ENCODE measurements at regions not wholly inside any gene's neighbourhood (a gene's known extent, or its start where the extent isn't known, plus 50 kb on each side); places are given as distances from the start of the nearest gene placed in this dataset.

GRCh38 chr18:65329010-65329409, 421.8 kb upstream of the CDH7 start:
- Mint-ChIP-seq H3K36me3 (no peaks in the 10 kb centered on the region), H3K27me3 (no peaks in the 10 kb centered on the region), H3K9me3 (peaks cover 9% of the 10 kb centered on the region), H3K4me3 (no peak overlapping the region), H3K27ac (no peak overlapping the region), H3K4me1 (no peaks in the 10 kb centered on the region)

- H3K4me1 Mint-ChIP-seq: no peaks in the 10 kb centered on the region
- H3K9me3 Mint-ChIP-seq: peaks cover 9% of the 10 kb centered on the region
- H3K4me3 Mint-ChIP-seq: no peak overlapping the region
- no peaks in the 10 kb centered on the region for H3K36me3 Mint-ChIP-seq
- H3K27ac Mint-ChIP-seq: no peak overlapping the region
- H3K27me3 Mint-ChIP-seq: no peaks in the 10 kb centered on the region
Observed at GRCh38 chr18:65326805-65327204, 424.0 kb upstream of the CDH7 start.

GRCh38 chr18:65322895-65323294, 427.9 kb upstream of the CDH7 start:
- no peaks in the 10 kb centered on the region for H3K27me3 Mint-ChIP-seq
- H3K4me3 Mint-ChIP-seq: no peak overlapping the region
- peaks cover 14% of the 10 kb centered on the region for H3K9me3 Mint-ChIP-seq
- no peak overlapping the region for H3K27ac Mint-ChIP-seq
- H3K36me3 Mint-ChIP-seq: no peaks in the 10 kb centered on the region
- no peaks in the 10 kb centered on the region for H3K4me1 Mint-ChIP-seq

- Mint-ChIP-seq H3K9me3 (no peaks in the 10 kb centered on the region), H3K27me3 (no peaks in the 10 kb centered on the region), H3K4me3 (no peak overlapping the region), H3K4me1 (no peaks in the 10 kb centered on the region), H3K27ac (no peak overlapping the region), H3K36me3 (no peaks in the 10 kb centered on the region)
Observed at GRCh38 chr18:65298422-65298821, 452.4 kb upstream of the CDH7 start.

- no peaks in the 10 kb centered on the region for H3K27me3 Mint-ChIP-seq
- H3K4me3 Mint-ChIP-seq: no peak overlapping the region
- H3K27ac Mint-ChIP-seq: no peak overlapping the region
- H3K9me3 Mint-ChIP-seq: no peaks in the 10 kb centered on the region
- H3K4me1 Mint-ChIP-seq: no peaks in the 10 kb centered on the region
- H3K36me3 Mint-ChIP-seq: no peaks in the 10 kb centered on the region
Observed at GRCh38 chr18:65288908-65289307, 461.9 kb upstream of the CDH7 start.

GRCh38 chr18:65287652-65288051, 463.2 kb upstream of the CDH7 start:
- no peak overlapping the region for H3K4me3 Mint-ChIP-seq
- no peaks in the 10 kb centered on the region for H3K4me1 Mint-ChIP-seq
- H3K9me3 Mint-ChIP-seq: no peaks in the 10 kb centered on the region
- no peaks in the 10 kb centered on the region for H3K27me3 Mint-ChIP-seq
- H3K36me3 Mint-ChIP-seq: no peaks in the 10 kb centered on the region
- no peak overlapping the region for H3K27ac Mint-ChIP-seq

GRCh38 chr18:65282096-65282495, 468.7 kb upstream of the CDH7 start:
- H3K27ac Mint-ChIP-seq: no peak overlapping the region
- peaks cover 4% of the 10 kb centered on the region for H3K9me3 Mint-ChIP-seq
- H3K4me1 Mint-ChIP-seq: no peaks in the 10 kb centered on the region
- H3K27me3 Mint-ChIP-seq: no peaks in the 10 kb centered on the region
- H3K4me3 Mint-ChIP-seq: no peak overlapping the region
- no peaks in the 10 kb centered on the region for H3K36me3 Mint-ChIP-seq

- H3K4me1 Mint-ChIP-seq: no peaks in the 10 kb centered on the region
- no peaks in the 10 kb centered on the region for H3K36me3 Mint-ChIP-seq
- H3K27me3 Mint-ChIP-seq: no peaks in the 10 kb centered on the region
- H3K9me3 Mint-ChIP-seq: peaks cover 4% of the 10 kb centered on the region
- no peak overlapping the region for H3K4me3 Mint-ChIP-seq
- no peak overlapping the region for H3K27ac Mint-ChIP-seq
Observed at GRCh38 chr18:65279668-65280305, 471.0 kb upstream of the CDH7 start.

GRCh38 chr18:65278939-65279667, 471.7 kb upstream of the CDH7 start:
- no peak overlapping the region for H3K4me3 Mint-ChIP-seq
- H3K4me1 Mint-ChIP-seq: no peaks in the 10 kb centered on the region
- H3K36me3 Mint-ChIP-seq: no peaks in the 10 kb centered on the region
- H3K27me3 Mint-ChIP-seq: no peaks in the 10 kb centered on the region
- peaks cover 4% of the 10 kb centered on the region for H3K9me3 Mint-ChIP-seq
- no peak overlapping the region for H3K27ac Mint-ChIP-seq

GRCh38 chr18:65269375-65269774, 481.4 kb upstream of the CDH7 start:
- H3K4me3 Mint-ChIP-seq: no peak overlapping the region
- peaks cover 6% of the 10 kb centered on the region for H3K9me3 Mint-ChIP-seq
- H3K27me3 Mint-ChIP-seq: no peaks in the 10 kb centered on the region
- no peaks in the 10 kb centered on the region for H3K36me3 Mint-ChIP-seq
- no peaks in the 10 kb centered on the region for H3K4me1 Mint-ChIP-seq
- H3K27ac Mint-ChIP-seq: no peak overlapping the region

- Mint-ChIP-seq H3K4me3 (no peak overlapping the region), H3K27me3 (no peaks in the 10 kb centered on the region), H3K9me3 (peaks cover 6% of the 10 kb centered on the region), H3K27ac (no peak overlapping the region), H3K4me1 (no peaks in the 10 kb centered on the region), H3K36me3 (no peaks in the 10 kb centered on the region)
Observed at GRCh38 chr18:65265761-65266160, 485.1 kb upstream of the CDH7 start.

GRCh38 chr18:65260030-65260429, 490.8 kb upstream of the CDH7 start:
- Mint-ChIP-seq H3K4me1 (no peaks in the 10 kb centered on the region), H3K27me3 (no peaks in the 10 kb centered on the region), H3K36me3 (no peaks in the 10 kb centered on the region), H3K4me3 (no peak overlapping the region), H3K27ac (no peak overlapping the region), H3K9me3 (peaks cover 4% of the 10 kb centered on the region)

- H3K36me3 Mint-ChIP-seq: no peaks in the 10 kb centered on the region
- no peaks in the 10 kb centered on the region for H3K27me3 Mint-ChIP-seq
- H3K4me3 Mint-ChIP-seq: no peak overlapping the region
- H3K27ac Mint-ChIP-seq: no peak overlapping the region
- H3K4me1 Mint-ChIP-seq: no peaks in the 10 kb centered on the region
- peaks cover 4% of the 10 kb centered on the region for H3K9me3 Mint-ChIP-seq
Observed at GRCh38 chr18:65259403-65259802, 491.4 kb upstream of the CDH7 start.

GRCh38 chr18:65257149-65257548, 493.7 kb upstream of the CDH7 start:
- H3K36me3 Mint-ChIP-seq: no peaks in the 10 kb centered on the region
- no peak overlapping the region for H3K4me3 Mint-ChIP-seq
- no peaks in the 10 kb centered on the region for H3K27me3 Mint-ChIP-seq
- H3K9me3 Mint-ChIP-seq: peaks cover 4% of the 10 kb centered on the region
- H3K27ac Mint-ChIP-seq: no peak overlapping the region
- H3K4me1 Mint-ChIP-seq: no peaks in the 10 kb centered on the region

- Mint-ChIP-seq H3K9me3 (peaks cover 4% of the 10 kb centered on the region), H3K27me3 (no peaks in the 10 kb centered on the region), H3K36me3 (no peaks in the 10 kb centered on the region), H3K4me1 (no peaks in the 10 kb centered on the region), H3K4me3 (no peak overlapping the region), H3K27ac (no peak overlapping the region)
Observed at GRCh38 chr18:65255417-65255816, 495.4 kb upstream of the CDH7 start.

- Mint-ChIP-seq H3K27ac (no peak overlapping the region), H3K4me1 (no peaks in the 10 kb centered on the region), H3K36me3 (no peaks in the 10 kb centered on the region), H3K9me3 (peaks cover 6% of the 10 kb centered on the region), H3K27me3 (no peaks in the 10 kb centered on the region), H3K4me3 (no peak overlapping the region)
Observed at GRCh38 chr18:65239787-65240186, 511.0 kb upstream of the CDH7 start.
